H1 (cell line): ENCODE measurements at regions not wholly inside any gene's neighbourhood (a gene's known extent, or its start where the extent isn't known, plus 50 kb on each side); places are given as distances from the start of the nearest gene placed in this dataset.

ENCODE experiments used
- CHD7 ChIP-seq: fragments of 300-600 bp; sonication (generic); IDR thresholded peaks from 2 replicates; pipeline ENCODE4 v1.7.1; 2012; ENCODE audit warnings: low read length, moderate library complexity, mild to moderate bottlenecking, inconsistent platforms; ENCODE audit not compliant: insufficient replicate concordance
- JUND ChIP-seq: IDR thresholded peaks from 2 replicates; pipeline ENCODE4 v1.6.1; 2011; ENCODE audit warnings: mild to moderate bottlenecking, improper control_type of control experiment, low read length
- PHF8 ChIP-seq: fragments of 200-600 bp; sonication (generic); conservative IDR thresholded peaks from 2 replicates; pipeline ENCODE4 v1.7.1; 2012; ENCODE audit warnings: low read depth, mild to moderate bottlenecking, inconsistent platforms, low read length, moderate library complexity
- POU5F1 ChIP-seq: IDR thresholded peaks from 2 replicates; pipeline ENCODE4 v1.6.1; 2011; ENCODE audit warnings: low read depth, mild to moderate bottlenecking, low read length, moderate library complexity
- RAD21 ChIP-seq, 2 experiments: IDR thresholded peaks in 1 of 2; conservative IDR thresholded peaks in 1 of 2; 2 replicates each; pipeline ENCODE4 v1.6.1; 2011; ENCODE audit warnings: low read depth in 2 of 2, low read length in 2 of 2, improper control_type of control experiment in 1 of 2, inconsistent platforms in 1 of 2, mild to moderate bottlenecking in 1 of 2, moderate library complexity in 1 of 2
- RNF2 ChIP-seq: fragments of 200-900, 300-1000 bp; sonication (generic); IDR thresholded peaks from 2 replicates; pipeline ENCODE4 v1.7.1; 2016; ENCODE audit warnings: borderline replicate concordance, low read depth, mild to moderate bottlenecking, antibody characterized with exemption, low read length; ENCODE audit not compliant: poor library complexity, severe bottlenecking; ENCODE audit errors: missing control alignments
- SP1 ChIP-seq: IDR thresholded peaks from 2 replicates; pipeline ENCODE4 v1.6.1; 2011; ENCODE audit warnings: low read depth, low read length
- TAF1 ChIP-seq: IDR thresholded peaks from 2 replicates; pipeline ENCODE4 v1.6.1; 2011; ENCODE audit warnings: mild to moderate bottlenecking, low read depth, low read length

- TF ChIP-seq CHD7 = no peak
- no peak for TF ChIP-seq RAD21 (IDR thresholded peaks at IDR 0.05 in 1 of 2, conservative IDR thresholded peaks at IDR 0.05 in 1 of 2; ENCODE audit: low read depth in 2 of 2, low read length in 2 of 2)
- TF ChIP-seq RNF2 = no peak
- no peak for TF ChIP-seq PHF8
- no peak for TF ChIP-seq JUND
- TF ChIP-seq SP1 = no peak
- TF ChIP-seq TAF1 = no peak
- no peak for TF ChIP-seq POU5F1
Observed at GRCh38 chr1:193333166-193333565, 146.8 kb upstream of the B3GALT2 start (continued).
